Trophoblast cell (in vitro differentiated cells and primary cell): ENCODE measurements at regions not wholly inside any gene's neighbourhood (a gene's known extent, or its start where the extent isn't known, plus 50 kb on each side); places are given as distances from the start of the nearest gene placed in this dataset.

Experiments
- DNase-seq, 2 donors: peaks; one replicate each; pipeline ENCODE4 v3.0.0-alpha.2; 2016
- H2AFZ ChIP-seq: 2 replicates; pipeline ENCODE4 v1.6.1; 2013; ENCODE audit warnings: low read length, moderate library complexity, mild to moderate bottlenecking; ENCODE audit not compliant: insufficient read depth, poor library complexity
- H2AK5ac ChIP-seq: 2 replicates; pipeline ENCODE4 v1.6.1; 2013; ENCODE audit warnings: mild to moderate bottlenecking, low read length
- H2BK120ac ChIP-seq: 2 replicates; pipeline ENCODE4 v1.6.1; 2013; ENCODE audit warnings: low read length, mild to moderate bottlenecking, moderate library complexity; ENCODE audit not compliant: insufficient read depth, poor library complexity
- H2BK12ac ChIP-seq: 2 replicates; pipeline ENCODE4 v1.6.1; 2013; ENCODE audit warnings: mild to moderate bottlenecking, low read length, moderate library complexity
- H2BK5ac ChIP-seq: 2 replicates; pipeline ENCODE4 v1.6.1; 2013; ENCODE audit warnings: low read length, low read depth, moderate library complexity, mild to moderate bottlenecking; ENCODE audit not compliant: poor library complexity
- H3K14ac ChIP-seq: 2 replicates; pipeline ENCODE4 v1.6.1; 2013; ENCODE audit warnings: mild to moderate bottlenecking, low read length
- H3K18ac ChIP-seq: 2 replicates; pipeline ENCODE4 v1.6.1; 2013; ENCODE audit warnings: mild to moderate bottlenecking, low read length
- H3K23ac ChIP-seq: 2 replicates; pipeline ENCODE4 v1.6.1; 2013; ENCODE audit warnings: low read length
- H3K27ac ChIP-seq: 2 replicates; pipeline ENCODE4 v1.5.1; 2013; ENCODE audit warnings: low read depth, mild to moderate bottlenecking, inconsistent platforms, low read length, moderate library complexity
- H3K27me3 ChIP-seq: 2 replicates; pipeline ENCODE4 v1.6.1; 2013; ENCODE audit warnings: inconsistent platforms, mild to moderate bottlenecking, low read length, moderate library complexity; ENCODE audit not compliant: insufficient read depth
- H3K36me3 ChIP-seq, 2 experiments: 1 replicate in 1 of 2; 2 replicates in 1 of 2; pipeline ENCODE4 v1.6.1; 2013; ENCODE audit warnings: low read length in 2 of 2, mild to moderate bottlenecking in 2 of 2, moderate library complexity in 1 of 2; ENCODE audit not compliant: insufficient read depth in 2 of 2, control insufficient read depth in 1 of 2
- H3K4ac ChIP-seq: 2 replicates; pipeline ENCODE4 v1.6.1; 2013; ENCODE audit warnings: low read depth, mild to moderate bottlenecking, low read length, moderate library complexity
- H3K4me1 ChIP-seq, 2 experiments: 1 replicate in 1 of 2; 2 replicates in 1 of 2; pipeline ENCODE4 v1.6.1; 2013; ENCODE audit warnings: low read length in 2 of 2, mild to moderate bottlenecking in 2 of 2, moderate library complexity in 1 of 2; ENCODE audit not compliant: insufficient read depth in 2 of 2, control insufficient read depth in 1 of 2
- H3K4me2 ChIP-seq: 2 replicates; pipeline ENCODE4 v1.6.1; 2013; ENCODE audit warnings: inconsistent platforms, mild to moderate bottlenecking, low read length, moderate library complexity
- H3K4me3 ChIP-seq: 2 replicates; pipeline ENCODE4 v1.5.1; 2013; ENCODE audit warnings: mild to moderate bottlenecking, low read depth, low read length, inconsistent platforms
- H3K79me1 ChIP-seq: one replicate; pipeline ENCODE4 v1.6.1; 2013; ENCODE audit warnings: low read length
- H3K79me2 ChIP-seq: 2 replicates; pipeline ENCODE4 v1.6.1; 2013; ENCODE audit warnings: low read length, mild to moderate bottlenecking; ENCODE audit not compliant: control insufficient read depth, insufficient read depth, poor library complexity
- H3K9ac ChIP-seq: 2 replicates; pipeline ENCODE4 v1.6.1; 2013; ENCODE audit warnings: mild to moderate bottlenecking, low read length
- H3K9me3 ChIP-seq: 2 replicates; pipeline ENCODE4 v1.6.1; 2013; ENCODE audit warnings: low read depth, mild to moderate bottlenecking, control low read depth, inconsistent platforms, low read length; ENCODE audit not compliant: insufficient read depth
- H4K12ac ChIP-seq: 2 replicates; pipeline ENCODE4 v1.6.1; 2013; ENCODE audit warnings: low read depth, mild to moderate bottlenecking, low read length, moderate library complexity
- H4K8ac ChIP-seq: 2 replicates; pipeline ENCODE4 v1.6.1; 2013; ENCODE audit warnings: low read depth, mild to moderate bottlenecking, low read length, moderate library complexity
- H4K91ac ChIP-seq: one replicate; pipeline ENCODE4 v1.6.1; 2013; ENCODE audit warnings: low read depth, mild to moderate bottlenecking, low read length, moderate library complexity
- WGBS: extraction: QIAGEN DNeasy Blood & Tissue Kit; methylation state at CpG from one replicate; pipeline ENCODE4 v1.1.7; 2013; ENCODE audit warnings: missing lambda C conversion rate; ENCODE audit not compliant: insufficient read length, insufficient coverage; ENCODE audit errors: extremely low coverage; 5-methylcytosine and 5-hydroxymethylcytosine counted together

DNA sequence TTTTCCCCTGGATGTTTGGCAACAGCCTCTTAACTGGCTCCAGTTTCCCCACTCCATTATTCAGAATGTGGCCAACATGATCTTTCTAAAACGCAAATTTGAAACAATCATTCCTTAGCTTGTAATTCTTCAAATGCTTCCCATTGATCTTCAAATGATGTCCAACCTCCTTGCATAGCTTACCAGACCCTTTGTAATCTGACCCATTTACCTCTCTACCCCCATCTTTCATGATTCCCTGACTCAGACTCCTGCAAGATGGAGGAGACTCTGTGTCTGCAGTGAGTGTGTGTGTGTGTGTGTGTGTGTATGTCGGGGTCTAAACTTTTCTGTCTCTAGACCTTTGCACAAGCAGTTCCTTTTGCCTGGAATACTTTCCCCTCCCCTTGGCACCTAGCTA is 515.7 kb upstream of the PROK2 start:
- H3K4me1 ChIP-seq, result peaks cover 0 to 5% of the 10 kb centered on the region in 2 experiments
- H2AFZ ChIP-seq, result no peak overlapping the region
- H3K27me3 ChIP-seq, result no peaks in the 10 kb centered on the region
- no peak overlapping the region for H2BK120ac ChIP-seq
- H3K27ac ChIP-seq, result no peak overlapping the region
- no peak for DNase-seq
- H3K18ac ChIP-seq, result no peak overlapping the region
- no peak overlapping the region for H3K4ac ChIP-seq
- no peak overlapping the region for H3K23ac ChIP-seq
- no peak overlapping the region for H3K14ac ChIP-seq
- H2BK5ac ChIP-seq, result no peak overlapping the region
- no peaks in the 10 kb centered on the region for H3K9me3 ChIP-seq
- no peak overlapping the region for H3K4me2 ChIP-seq
- no peak overlapping the region for H2AK5ac ChIP-seq
- H3K79me1 ChIP-seq, result no peaks in the 10 kb centered on the region
- H3K9ac ChIP-seq, result no peak overlapping the region
- no peak overlapping the region for H4K8ac ChIP-seq
- H4K91ac ChIP-seq, result no peak overlapping the region
- no peak overlapping the region for H3K4me3 ChIP-seq
- no peak overlapping the region for H4K12ac ChIP-seq
- no peaks in the 10 kb centered on the region for H3K36me3 ChIP-seq
- WGBS, result no CpG with 5 or more reads among the region's 2 CpGs
- H3K79me2 ChIP-seq, result no peaks in the 10 kb centered on the region
- no peak overlapping the region for H2BK12ac ChIP-seq

DNA sequence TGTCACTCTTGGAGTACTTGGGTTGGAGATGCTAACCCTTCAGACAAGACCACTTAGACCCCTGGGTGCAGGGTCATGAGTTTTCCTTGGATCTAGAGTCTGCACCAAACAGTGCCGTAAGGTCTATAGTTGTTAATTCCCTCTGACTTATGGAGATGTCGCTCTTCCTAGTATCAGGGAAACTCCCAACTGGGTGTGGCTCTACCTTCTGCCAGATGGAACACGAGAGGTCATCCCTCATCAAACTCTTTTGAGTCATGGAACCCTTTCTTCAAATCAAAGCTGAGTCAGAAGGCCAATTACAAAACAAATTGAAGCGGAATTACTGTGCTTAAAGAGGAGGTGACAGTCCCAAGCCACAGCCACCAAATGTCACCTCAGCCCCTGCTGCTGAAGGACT is 514.9 kb upstream of the PROK2 start:
- Histone ChIP-seq H2BK120ac (no peak overlapping the region), H4K12ac (no peak overlapping the region), H3K79me2 (no peaks in the 10 kb centered on the region), H3K9me3 (no peaks in the 10 kb centered on the region), H3K4me2 (no peak overlapping the region), H4K8ac (no peak overlapping the region), H3K4ac (no peak overlapping the region), H3K23ac (no peak overlapping the region), H3K4me3 (no peak overlapping the region), H3K4me1 (peaks cover 0 to 5% of the 10 kb centered on the region in 2 experiments), H3K79me1 (no peaks in the 10 kb centered on the region), H3K9ac (no peak overlapping the region), H3K27ac (no peak overlapping the region), H2AFZ (no peak overlapping the region), H3K14ac (no peak overlapping the region), H2AK5ac (no peak overlapping the region), H3K36me3 (no peaks in the 10 kb centered on the region), H4K91ac (no peak overlapping the region), H3K27me3 (no peaks in the 10 kb centered on the region), H2BK12ac (no peak overlapping the region), H3K18ac (no peak overlapping the region), H2BK5ac (no peak overlapping the region)
- no CpG with 5 or more reads among the region's 4 CpGs for WGBS
- DNase-seq, result peak in 1 of 2 donors; percentile 6

DNA sequence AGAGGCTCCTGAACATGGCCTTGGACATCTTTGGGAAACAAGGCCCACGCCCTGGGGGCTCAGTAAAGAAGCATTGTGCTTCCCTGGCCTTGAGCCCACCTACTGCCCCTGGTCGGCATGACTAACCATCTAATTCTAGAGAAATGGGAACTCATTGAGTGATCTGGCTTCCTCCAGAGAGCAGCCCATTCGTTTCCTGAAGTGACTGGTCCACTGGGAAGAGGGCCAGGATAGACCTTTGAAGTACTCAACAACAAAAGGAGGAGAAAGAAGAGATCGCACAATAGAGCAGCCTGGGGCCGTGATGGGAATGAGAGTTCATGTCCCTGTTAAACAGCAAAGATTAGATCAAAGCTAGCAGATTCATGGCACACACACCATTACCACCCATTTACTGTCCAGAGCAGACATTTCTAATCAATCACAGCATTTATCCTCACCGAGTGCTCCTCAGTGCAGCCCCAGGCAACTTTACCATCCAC is 514.4 kb upstream of the PROK2 start:
- Histone ChIP-seq H3K14ac (no peak overlapping the region), H3K79me2 (no peaks in the 10 kb centered on the region), H3K4ac (no peak overlapping the region), H2AK5ac (no peak overlapping the region), H3K36me3 (no peaks in the 10 kb centered on the region), H3K4me1 (peaks cover 0 to 5% of the 10 kb centered on the region in 2 experiments), H4K91ac (no peak overlapping the region), H3K23ac (no peak overlapping the region), H3K9ac (no peak overlapping the region), H4K12ac (no peak overlapping the region), H3K4me2 (no peak overlapping the region), H2AFZ (no peak overlapping the region), H3K9me3 (no peaks in the 10 kb centered on the region), H2BK120ac (no peak overlapping the region), H3K4me3 (no peak overlapping the region), H3K27ac (no peak overlapping the region), H3K27me3 (no peaks in the 10 kb centered on the region), H4K8ac (no peak overlapping the region), H3K18ac (no peak overlapping the region), H2BK12ac (no peak overlapping the region), H2BK5ac (no peak overlapping the region), H3K79me1 (no peaks in the 10 kb centered on the region)
- no peak for DNase-seq
- no CpG with 5 or more reads among the region's 6 CpGs for WGBS

DNA sequence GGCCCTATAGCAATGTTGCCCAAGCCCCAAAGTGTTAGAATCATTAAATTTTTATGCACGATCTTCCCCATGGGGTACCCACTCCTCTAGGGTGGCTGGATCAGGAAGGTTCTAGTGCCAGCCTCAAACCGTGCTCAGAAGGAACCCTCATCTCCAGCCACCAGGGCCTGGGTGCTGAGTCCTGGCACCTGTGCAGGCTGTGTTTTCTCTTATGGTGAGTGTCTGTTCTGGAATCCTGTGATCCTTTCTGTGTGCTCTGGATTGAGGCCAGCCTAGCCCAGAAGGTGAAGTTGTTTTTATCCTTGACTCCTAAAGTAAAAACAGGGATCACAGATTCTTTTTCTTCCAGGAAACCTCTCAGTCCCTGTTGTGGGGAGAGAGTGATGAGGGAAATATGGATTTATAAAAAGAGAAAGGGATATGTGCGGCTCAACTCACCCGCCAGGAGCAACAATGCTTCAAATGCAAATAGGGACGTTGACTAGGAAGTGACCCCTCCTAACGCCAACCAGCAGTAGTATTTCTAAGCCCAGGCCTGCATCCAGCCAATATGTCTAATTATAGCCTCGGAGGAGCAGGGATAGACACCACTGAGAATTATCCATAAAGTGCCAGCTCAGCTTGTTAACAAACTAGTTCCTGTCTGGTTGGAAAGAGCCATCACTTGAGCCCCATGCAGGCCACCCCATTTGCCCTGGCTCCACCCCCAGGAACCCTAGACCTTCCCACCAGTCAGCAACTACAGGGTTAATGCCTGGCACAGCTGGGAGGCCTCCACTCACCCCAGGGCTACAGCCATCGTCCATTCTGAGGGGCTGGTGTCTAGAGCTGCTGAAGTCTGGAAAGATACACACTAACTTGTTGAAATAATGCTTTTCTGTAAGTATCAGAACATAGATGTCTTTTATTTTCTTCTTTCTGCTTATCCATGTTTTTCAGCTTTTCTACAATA is 513.5 kb upstream of the PROK2 start:
- peaks cover 0 to 2% of the 10 kb centered on the region in 2 experiments for H3K4me1 ChIP-seq
- H2BK120ac ChIP-seq, result no peak overlapping the region
- H2AK5ac ChIP-seq, result no peak overlapping the region
- H3K14ac ChIP-seq, result no peak overlapping the region
- H3K9ac ChIP-seq, result no peak overlapping the region
- no peak overlapping the region for H4K8ac ChIP-seq
- H3K9me3 ChIP-seq, result no peaks in the 10 kb centered on the region
- H3K79me1 ChIP-seq, result no peaks in the 10 kb centered on the region
- H2BK5ac ChIP-seq, result no peak overlapping the region
- H3K27me3 ChIP-seq, result no peaks in the 10 kb centered on the region
- no peaks in the 10 kb centered on the region for H3K79me2 ChIP-seq
- H3K23ac ChIP-seq, result no peak overlapping the region
- H4K91ac ChIP-seq, result no peak overlapping the region
- no peak overlapping the region for H3K18ac ChIP-seq
- H2AFZ ChIP-seq, result no peak overlapping the region
- H3K4ac ChIP-seq, result no peak overlapping the region
- no CpG with 5 or more reads among the region's 8 CpGs for WGBS
- H3K36me3 ChIP-seq, result no peaks in the 10 kb centered on the region
- DNase-seq, result no peak
- no peak overlapping the region for H4K12ac ChIP-seq
- no peak overlapping the region for H2BK12ac ChIP-seq
- H3K27ac ChIP-seq, result no peak overlapping the region
- H3K4me3 ChIP-seq, result no peak overlapping the region
- no peak overlapping the region for H3K4me2 ChIP-seq
